IPS-15b (cell line): ENCODE measurements at regions not wholly inside any gene's neighbourhood (a gene's known extent, or its start where the extent isn't known, plus 50 kb on each side); places are given as distances from the start of the nearest gene placed in this dataset.

Source experiments
- H3K27me3 ChIP-seq: one replicate; pipeline ENCODE4 v1.6.1; 2013; ENCODE audit warnings: low read length; ENCODE audit not compliant: control insufficient read depth, insufficient read depth
- H3K36me3 ChIP-seq: one replicate; pipeline ENCODE4 v1.6.1; 2013; ENCODE audit warnings: low read length; ENCODE audit not compliant: control insufficient read depth, insufficient read depth
- H3K4me1 ChIP-seq: one replicate; pipeline ENCODE4 v1.6.1; 2013; ENCODE audit warnings: mild to moderate bottlenecking, low read length; ENCODE audit not compliant: control insufficient read depth, insufficient read depth
- H3K4me3 ChIP-seq: one replicate; pipeline ENCODE4 v1.5.1; 2013; ENCODE audit warnings: low read depth, low read length
- H3K9ac ChIP-seq: one replicate; pipeline ENCODE4 v1.6.1; 2013; ENCODE audit warnings: low read depth, mild to moderate bottlenecking, low read length
- H3K9me3 ChIP-seq: one replicate; pipeline ENCODE4 v1.6.1; 2013; ENCODE audit warnings: mild to moderate bottlenecking, low read length; ENCODE audit not compliant: control insufficient read depth, insufficient read depth

DNA sequence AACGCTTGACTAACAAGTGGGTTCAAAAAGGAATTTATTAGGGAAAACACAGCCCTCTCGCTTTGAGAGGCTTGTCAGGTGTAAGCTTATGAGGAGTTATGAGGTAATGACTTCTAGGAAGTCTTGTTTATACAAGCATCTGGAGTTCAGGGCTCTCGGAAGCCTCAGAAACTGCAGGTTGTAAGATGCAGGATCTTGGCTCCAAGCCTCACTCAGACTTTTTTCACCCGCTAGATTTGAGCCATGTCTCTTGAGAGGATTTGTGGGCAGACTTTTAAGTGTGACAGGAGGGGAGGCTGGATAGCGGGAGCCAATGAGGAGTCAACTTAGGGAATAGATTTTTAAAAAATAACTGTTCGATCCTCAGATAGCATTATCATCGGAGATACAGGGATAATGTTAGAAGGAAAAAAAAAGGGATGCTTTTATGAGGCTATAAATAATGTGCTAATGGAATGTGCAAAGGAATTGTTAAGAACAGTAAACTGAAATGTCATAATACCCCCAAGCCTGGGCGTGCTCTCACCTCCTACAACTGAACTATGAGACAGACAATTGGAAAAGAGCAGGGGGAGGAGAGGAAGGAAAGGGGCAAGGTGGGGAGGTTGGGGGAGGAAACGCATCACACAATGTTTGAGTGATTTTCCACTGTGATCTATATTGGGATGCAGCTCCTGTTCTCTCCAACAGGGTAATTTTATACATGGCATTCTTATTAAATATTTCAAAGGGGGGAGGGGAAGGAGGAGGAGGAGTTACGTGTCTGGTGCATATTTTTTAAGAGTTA is 107.4 kb upstream of the ESRRG start:
- Histone ChIP-seq H3K36me3 (no peaks in the 10 kb centered on the region), H3K9me3 (no peaks in the 10 kb centered on the region), H3K4me1 (peaks cover 8% of the 10 kb centered on the region)

DNA sequence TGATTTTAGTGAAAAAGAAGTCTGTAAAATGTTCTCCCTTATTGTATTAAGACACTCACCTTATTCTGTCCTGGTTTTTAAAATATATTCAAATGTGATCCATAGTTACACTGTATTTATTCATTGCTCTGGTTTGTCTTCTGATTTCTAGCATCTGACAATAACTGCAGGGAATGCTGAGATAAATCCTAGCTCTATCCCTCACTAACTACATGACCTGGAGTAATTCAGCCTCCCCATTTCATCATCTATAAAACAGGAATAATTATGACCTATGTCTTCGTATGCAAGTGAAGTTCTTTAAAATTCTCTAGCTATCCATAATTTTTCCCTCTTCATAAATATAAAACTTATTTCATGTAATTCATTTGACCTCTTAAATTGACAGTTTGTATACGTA is 104.0 kb upstream of the ESRRG start:
- H3K9me3 ChIP-seq: no peaks in the 10 kb centered on the region
- H3K9ac ChIP-seq: no peak overlapping the region
- peaks cover 12% of the 10 kb centered on the region for H3K4me1 ChIP-seq
- H3K4me3 ChIP-seq: no peak overlapping the region
- H3K27me3 ChIP-seq: no peaks in the 10 kb centered on the region
- no peaks in the 10 kb centered on the region for H3K36me3 ChIP-seq

More for the DNA sequence above, 107.4 kb upstream of the ESRRG start:
- Histone ChIP-seq H3K4me3 (no peak overlapping the region), H3K27me3 (no peaks in the 10 kb centered on the region), H3K9ac (no peak overlapping the region)

DNA sequence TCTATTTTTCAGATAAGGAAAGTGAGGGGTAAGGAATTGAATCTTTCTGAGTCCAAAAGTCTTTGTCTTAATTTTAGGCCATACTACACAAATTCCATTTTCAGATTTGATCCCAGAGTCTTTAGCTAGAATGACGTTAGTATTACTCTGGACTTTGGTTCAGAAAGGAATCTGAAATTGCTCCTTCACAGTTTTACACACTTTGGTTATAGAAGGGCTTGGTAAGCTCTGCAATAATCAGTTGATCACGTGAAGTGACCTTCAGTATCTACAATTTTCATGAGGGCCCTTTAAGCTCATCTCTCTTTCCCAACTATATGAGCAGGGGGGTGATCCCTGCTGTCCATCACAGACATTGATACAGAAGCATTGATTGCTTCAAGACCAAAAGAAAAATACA is 103.4 kb upstream of the ESRRG start:
- Histone ChIP-seq H3K36me3 (no peaks in the 10 kb centered on the region), H3K4me3 (no peak overlapping the region)

DNA sequence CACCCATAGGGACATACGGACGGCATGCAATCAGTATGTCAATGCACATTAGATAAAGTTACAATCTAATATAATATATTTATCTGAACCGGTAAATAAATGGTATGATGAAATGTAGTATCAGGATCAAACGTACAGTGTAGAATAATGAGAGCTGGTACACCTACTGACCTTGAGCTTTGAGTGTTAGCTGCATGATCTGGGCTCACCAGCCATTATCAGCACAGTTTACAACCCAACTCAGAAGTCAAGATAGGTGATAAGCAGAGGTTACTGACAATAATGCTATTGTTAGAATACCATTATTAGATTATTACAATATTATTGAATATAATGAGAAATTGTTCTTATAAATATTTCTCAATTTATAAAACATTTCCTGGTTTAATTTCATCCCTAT is 103.0 kb upstream of the ESRRG start:
- no peak overlapping the region for H3K4me3 ChIP-seq
- H3K9ac ChIP-seq: no peak overlapping the region
- H3K9me3 ChIP-seq: no peaks in the 10 kb centered on the region

More for the DNA sequence above, 103.4 kb upstream of the ESRRG start:
- Histone ChIP-seq H3K9ac (no peak overlapping the region), H3K4me1 (peaks cover 9% of the 10 kb centered on the region), H3K27me3 (no peaks in the 10 kb centered on the region), H3K9me3 (no peaks in the 10 kb centered on the region)

DNA sequence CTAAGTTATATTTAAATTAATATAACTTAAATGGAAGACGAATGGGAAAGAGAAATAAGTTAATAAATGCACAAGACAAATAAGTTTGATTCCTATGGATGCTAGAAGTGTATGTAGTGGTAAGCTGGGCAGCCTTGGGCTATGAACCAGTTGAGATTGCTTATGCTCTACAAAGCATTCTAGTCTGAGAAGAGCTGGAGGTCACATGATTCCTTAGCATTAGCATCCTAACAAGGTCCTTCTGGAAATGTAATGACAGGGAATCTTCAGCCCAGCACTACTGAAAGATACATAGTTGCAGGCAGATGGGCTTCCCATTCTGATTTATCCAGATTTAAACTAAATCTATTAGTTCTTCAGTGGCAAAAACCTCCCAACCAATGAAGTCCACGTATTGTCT is 102.3 kb upstream of the ESRRG start:
- Histone ChIP-seq H3K9me3 (no peaks in the 10 kb centered on the region), H3K4me1 (peaks cover 5% of the 10 kb centered on the region), H3K36me3 (no peaks in the 10 kb centered on the region), H3K27me3 (no peaks in the 10 kb centered on the region), H3K9ac (no peak overlapping the region), H3K4me3 (no peak overlapping the region)

More for the DNA sequence above, 103.0 kb upstream of the ESRRG start:
- H3K4me1 ChIP-seq: peaks cover 8% of the 10 kb centered on the region
- no peaks in the 10 kb centered on the region for H3K36me3 ChIP-seq
- H3K27me3 ChIP-seq: no peaks in the 10 kb centered on the region

DNA sequence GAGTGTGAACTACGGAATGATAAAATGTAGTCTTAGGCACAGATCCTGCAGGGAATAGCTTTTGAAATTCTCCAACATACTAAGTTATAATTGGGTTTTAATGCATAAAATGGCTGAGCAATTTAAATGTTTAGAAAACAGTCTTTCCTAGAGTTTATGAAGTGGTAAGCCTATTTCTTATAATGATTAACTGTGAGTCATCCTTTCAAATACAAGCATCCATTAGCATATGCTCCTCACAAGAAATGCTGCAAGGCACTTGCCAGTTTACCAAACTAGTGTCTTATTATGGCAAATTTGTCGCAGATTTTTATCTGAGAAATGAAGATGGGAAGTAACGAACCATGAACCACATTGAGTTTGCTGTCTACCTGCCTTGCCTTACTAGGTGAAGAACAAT is 101.3 kb upstream of the ESRRG start:
- Histone ChIP-seq H3K27me3 (no peaks in the 10 kb centered on the region), H3K4me1 (peaks cover 14% of the 10 kb centered on the region), H3K36me3 (no peaks in the 10 kb centered on the region), H3K9ac (no peak overlapping the region), H3K9me3 (no peaks in the 10 kb centered on the region), H3K4me3 (no peak overlapping the region)

DNA sequence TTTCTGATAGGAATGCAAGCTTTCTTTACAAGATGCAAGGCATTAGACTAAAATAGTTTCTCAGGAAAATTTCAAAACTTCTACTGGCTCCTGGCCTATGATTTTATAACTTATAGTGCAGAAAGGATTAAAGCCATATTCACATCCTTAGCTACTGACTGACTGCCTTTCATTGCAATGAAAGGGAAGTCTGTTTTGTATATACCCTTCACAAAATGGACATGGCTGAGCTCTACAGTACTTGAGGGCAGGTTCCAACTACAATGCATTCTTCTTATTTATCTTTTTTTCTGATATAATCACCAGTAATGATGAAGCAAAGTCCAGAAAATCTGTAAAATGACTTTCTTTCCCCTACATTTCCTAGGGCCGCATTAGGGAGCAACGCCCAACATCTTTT is 100.5 kb upstream of the ESRRG start:
- H3K9me3 ChIP-seq: no peaks in the 10 kb centered on the region
- H3K9ac ChIP-seq: no peak overlapping the region
- peaks cover 20% of the 10 kb centered on the region for H3K4me1 ChIP-seq
- H3K36me3 ChIP-seq: no peaks in the 10 kb centered on the region
- H3K27me3 ChIP-seq: no peaks in the 10 kb centered on the region
- no peak overlapping the region for H3K4me3 ChIP-seq

DNA sequence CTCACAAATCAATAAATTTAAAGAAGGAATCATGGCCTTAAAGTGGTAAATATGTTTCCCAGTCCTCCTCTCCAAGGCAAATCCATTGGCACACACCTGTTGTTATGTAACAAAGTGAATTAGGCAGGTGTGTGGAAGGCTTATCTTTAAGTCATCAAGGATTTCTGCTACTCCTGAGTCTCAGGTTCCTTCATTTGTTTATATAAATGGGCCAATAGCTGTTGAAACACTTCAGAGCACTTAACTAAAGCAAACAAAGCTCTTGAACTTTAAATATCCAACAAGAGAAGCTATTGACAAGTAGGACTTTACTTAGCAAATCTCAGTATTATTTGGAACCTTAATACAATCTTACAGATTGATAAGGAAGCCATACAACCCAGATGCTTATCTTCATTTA is 99.3 kb upstream of the ESRRG start:
- H3K36me3 ChIP-seq: no peaks in the 10 kb centered on the region
- no peaks in the 10 kb centered on the region for H3K9me3 ChIP-seq
- H3K9ac ChIP-seq: no peak overlapping the region
- H3K4me1 ChIP-seq: peaks cover 20% of the 10 kb centered on the region
- H3K27me3 ChIP-seq: no peaks in the 10 kb centered on the region
- no peak overlapping the region for H3K4me3 ChIP-seq

DNA sequence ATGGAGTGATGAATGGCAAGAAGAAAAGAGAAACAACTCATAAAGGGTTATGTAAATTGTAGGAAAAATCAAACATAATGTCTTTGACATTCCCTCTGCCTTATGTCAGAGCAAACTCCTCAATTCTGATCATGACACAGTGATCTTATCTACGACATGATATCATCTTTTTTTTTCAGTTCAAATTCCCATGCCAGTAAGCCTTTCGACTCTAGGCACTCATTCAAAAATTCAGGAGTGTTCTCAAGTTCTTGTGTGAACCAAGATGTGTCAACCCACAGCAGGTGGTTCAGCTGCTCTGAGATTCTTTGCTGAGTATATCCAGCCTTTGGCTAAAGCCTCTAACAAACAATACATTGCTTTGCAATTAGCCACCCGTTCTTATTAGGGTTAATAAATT is 97.1 kb upstream of the ESRRG start:
- H3K9ac ChIP-seq: no peak overlapping the region
- H3K36me3 ChIP-seq: no peaks in the 10 kb centered on the region
- no peaks in the 10 kb centered on the region for H3K9me3 ChIP-seq
- H3K4me3 ChIP-seq: no peak overlapping the region
- no peaks in the 10 kb centered on the region for H3K27me3 ChIP-seq
- peaks cover 27% of the 10 kb centered on the region for H3K4me1 ChIP-seq

DNA sequence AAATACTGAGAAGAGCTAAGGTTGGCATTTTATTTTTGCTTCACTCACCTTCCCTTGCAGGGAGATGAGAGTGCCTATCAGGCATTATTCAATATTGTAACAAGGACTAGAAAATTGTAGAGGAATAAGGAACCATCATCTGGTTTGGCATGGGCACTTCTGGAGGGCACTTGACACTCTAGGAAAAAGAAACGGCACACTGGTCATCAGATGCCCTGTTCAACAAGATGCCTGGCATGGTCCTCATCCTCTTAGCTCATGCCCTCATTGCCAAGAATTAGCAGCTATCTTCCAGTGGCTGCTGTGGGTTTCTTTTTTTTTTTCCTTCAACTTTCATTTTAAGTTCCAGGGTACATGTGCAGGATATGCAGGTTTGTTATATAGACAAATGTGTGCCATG is 95.1 kb upstream of the ESRRG start:
- Histone ChIP-seq H3K9me3 (no peaks in the 10 kb centered on the region), H3K9ac (no peak overlapping the region), H3K4me1 (peaks cover 29% of the 10 kb centered on the region), H3K36me3 (no peaks in the 10 kb centered on the region), H3K4me3 (no peak overlapping the region), H3K27me3 (no peaks in the 10 kb centered on the region)

DNA sequence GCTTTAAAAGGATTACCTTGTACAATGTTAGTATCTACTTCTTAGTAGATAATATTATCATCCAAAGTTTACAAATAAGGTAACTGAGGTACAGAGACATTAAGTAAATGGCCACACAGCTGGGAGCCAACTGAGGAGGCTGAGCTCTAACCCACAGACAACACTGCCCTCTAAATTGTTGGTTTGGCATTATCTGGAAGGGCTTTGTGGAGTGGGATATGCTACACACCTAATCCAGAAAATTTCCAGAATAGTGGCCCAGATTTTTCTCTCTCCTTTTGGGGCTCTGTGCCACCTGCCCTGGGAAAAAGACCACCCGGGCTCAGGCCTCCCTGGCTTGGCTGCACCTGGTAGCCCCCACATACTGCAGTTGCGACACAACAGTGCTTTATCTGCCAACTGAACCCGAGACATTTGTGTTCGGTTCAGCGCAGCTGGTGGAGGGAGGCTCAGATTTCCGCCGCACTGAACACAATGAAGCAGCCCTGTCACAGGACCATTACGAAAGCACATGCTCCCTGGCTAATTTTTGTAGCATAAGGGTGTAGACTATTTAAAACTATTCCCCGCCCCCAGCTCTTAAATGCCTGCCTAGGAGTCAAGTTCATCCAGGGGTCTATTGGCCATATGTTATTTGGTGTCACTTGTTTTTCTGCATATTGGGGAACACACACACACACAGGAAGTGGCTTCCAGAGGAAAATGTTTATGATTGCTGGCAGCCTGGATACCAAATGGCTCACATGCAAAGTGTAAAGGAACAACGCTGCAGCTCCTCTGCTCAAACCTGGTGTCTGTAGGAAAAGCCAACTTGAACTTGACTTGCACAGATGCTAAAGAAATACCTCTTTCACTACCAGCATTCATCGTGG is 92.3 kb upstream of the ESRRG start:
- Histone ChIP-seq H3K9me3 (no peaks in the 10 kb centered on the region), H3K4me1 (peaks cover 23% of the 10 kb centered on the region), H3K9ac (no peak overlapping the region), H3K27me3 (no peaks in the 10 kb centered on the region), H3K4me3 (no peak overlapping the region), H3K36me3 (no peaks in the 10 kb centered on the region)
